ENCODE measurements at regions not wholly inside any gene's neighbourhood (a gene's known extent, or its start where the extent isn't known, plus 50 kb on each side); places are given as distances from the start of the nearest gene placed in this dataset.

GRCh38 chr2:52536929-52537460 lies 1230.6 kb upstream of the CHAC2 start:
- Histone ChIP-seq H3K4me1 (ENCODE audit: insufficient read depth) (no peaks in the 10 kb centered on the region), H3K4me3 (no peak overlapping the region), H3K79me2 (replicated peaks; ENCODE audit: insufficient read depth) (no peaks in the 10 kb centered on the region), H3K9me2 (ENCODE audit: insufficient read depth) (no peaks in the 10 kb centered on the region), H3K27ac (ENCODE audit: low read depth) (no peak overlapping the region), H2AFZ (no peak overlapping the region), H3K4me2 (no peak overlapping the region), H3F3A (replicated peaks; ENCODE audit: low read depth) (no peaks in the 10 kb centered on the region), H3K27me3 (ENCODE audit: insufficient read depth) (no peaks in the 10 kb centered on the region), H3K36me3 (ENCODE audit: insufficient read depth) (no peaks in the 10 kb centered on the region), H4K20me1 (replicated peaks; ENCODE audit: insufficient read depth) (no peaks in the 10 kb centered on the region)
- Mint-ChIP-seq H3K36me3 (ENCODE audit: low read depth) (no peaks in the 10 kb centered on the region), H3K27ac (no peak overlapping the region), H3K4me1 (no peaks in the 10 kb centered on the region), H3K9me3 (no peaks in the 10 kb centered on the region), H3K4me3 (no peak overlapping the region), H3K27me3 (ENCODE audit: insufficient read depth, low read depth, poor library complexity) (no peaks in the 10 kb centered on the region)
- no peak for ATAC-seq
- no peak for DNase-seq (ENCODE audit: low spot score)
- no peak for TF ChIP-seq POLR2AphosphoS5 (IDR thresholded peaks at IDR 0.05; ENCODE audit: low read depth)
- TF ChIP-seq EZH2phosphoT487 (IDR thresholded peaks at IDR 0.05; ENCODE audit: unreplicated experiment): no peak
- no peak for TF ChIP-seq CREB1 (CRISPR knock-in tag; IDR thresholded peaks at IDR 0.05; ENCODE audit: low read depth)
- no peak for TF ChIP-seq ZNF114 (CRISPR knock-in tag; IDR thresholded peaks at IDR 0.05)
- no peak for TF ChIP-seq CTCF (conservative IDR thresholded peaks at IDR 0.05; ENCODE audit: low read depth in 2 of 2)
- TF ChIP-seq NANOG (IDR thresholded peaks at IDR 0.05; ENCODE audit: borderline replicate concordance): no peak
- TF ChIP-seq ZNF462 (CRISPR knock-in tag; IDR thresholded peaks at IDR 0.05): no peak
- TF ChIP-seq JUNB (IDR thresholded peaks at IDR 0.05; ENCODE audit: unreplicated experiment): no peak
- no peak for TF ChIP-seq ETS1 (IDR thresholded peaks at IDR 0.05)
- no peak for TF ChIP-seq STAT1 (IDR thresholded peaks at IDR 0.05; ENCODE audit: unreplicated experiment)
- TF ChIP-seq ZNF331 (CRISPR knock-in tag; IDR thresholded peaks at IDR 0.05; ENCODE audit: low read depth): no peak
- no peak for TF ChIP-seq EZH2 (IDR thresholded peaks at IDR 0.05; ENCODE audit: low read depth, unreplicated experiment)

Measured in GM23338 (cell line).